ENCODE measurements at regions not wholly inside any gene's neighbourhood (a gene's known extent, or its start where the extent isn't known, plus 50 kb on each side); places are given as distances from the start of the nearest gene placed in this dataset.

DNA sequence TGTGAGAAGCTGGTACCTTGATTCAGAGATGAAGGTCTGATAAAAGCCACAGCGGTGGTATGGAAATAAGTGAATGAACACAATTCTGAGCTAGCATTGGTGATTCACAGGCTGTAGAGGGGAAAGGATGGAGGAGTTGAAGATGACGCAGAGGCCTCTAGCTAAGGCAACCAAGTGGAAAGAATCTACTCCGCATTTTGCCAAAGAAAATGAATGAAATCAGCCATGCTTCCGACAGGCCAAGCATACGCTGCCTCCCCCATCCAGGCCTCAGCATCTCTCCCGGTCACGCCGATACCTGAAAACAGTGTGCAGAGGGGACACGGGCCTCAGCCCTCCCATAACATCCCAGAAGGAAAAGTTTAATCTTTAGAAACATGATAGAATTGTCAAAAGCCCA lies 124.3 kb upstream of the UNC5B start:
- TF ChIP-seq POLR2A (IDR thresholded peaks at IDR 0.05) (no peak), CTCF (IDR thresholded peaks at IDR 0.05) (no peak)

All from testis (tissue), 2 donors.